ENCODE measurements at regions not wholly inside any gene's neighbourhood (a gene's known extent, or its start where the extent isn't known, plus 50 kb on each side); places are given as distances from the start of the nearest gene placed in this dataset.
"Not testable (repeated sequence)": the region's sequence is repeated elsewhere in the genome, so short reads cannot be mapped to it uniquely, and the experiment has no call there.

DNA sequence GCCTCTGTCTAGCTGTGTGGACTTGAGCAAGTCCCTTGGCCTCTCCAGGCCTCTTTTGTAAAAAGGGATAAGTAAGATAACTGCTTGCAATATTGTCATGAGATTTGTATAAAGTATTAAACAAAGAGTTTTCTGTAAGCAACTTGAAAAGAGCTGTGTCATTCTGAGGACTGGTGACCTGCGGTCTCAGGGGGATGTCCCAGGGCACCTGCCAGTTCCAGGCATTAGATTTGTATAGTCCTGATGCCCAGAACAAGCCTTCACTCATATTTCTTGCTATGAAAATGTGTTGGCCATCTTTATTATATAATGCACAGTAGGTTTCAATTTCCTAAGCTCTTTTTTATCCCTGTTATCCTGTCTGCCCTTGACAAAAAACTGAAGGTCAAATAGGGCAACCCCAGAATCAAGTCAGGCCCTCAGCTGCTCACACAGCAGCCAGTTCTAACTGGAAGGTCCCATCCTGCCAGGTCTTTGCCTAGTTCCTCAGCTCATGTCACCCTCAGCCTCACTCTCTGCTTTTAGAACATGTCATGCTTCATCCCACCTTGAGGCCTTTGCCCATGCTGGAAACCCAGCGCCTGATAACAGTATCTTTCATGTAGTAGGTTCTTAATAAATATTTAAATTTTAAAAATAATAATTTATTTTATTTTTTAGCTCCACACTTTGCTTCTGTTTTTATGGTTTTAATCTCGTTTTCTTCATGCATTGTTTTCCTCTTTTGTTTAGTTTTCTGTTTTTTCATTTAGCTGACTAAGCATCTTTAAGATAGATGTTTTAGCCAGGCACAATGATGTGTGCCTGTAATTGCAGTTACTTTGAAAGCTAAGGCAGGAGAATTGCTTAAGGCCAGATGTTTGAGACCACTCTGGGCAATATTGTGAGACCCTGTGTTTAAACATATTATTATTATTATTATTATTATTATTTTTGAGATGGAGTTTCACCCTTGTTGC, 87.5 kb upstream of the ZNF92 start:
- H3K4me1 ChIP-seq (ENCODE audit: insufficient read depth, low read length, poor library complexity, severe bottlenecking) = no peaks in the 10 kb centered on the region
- no peaks in the 10 kb centered on the region for H3K79me2 ChIP-seq (ENCODE audit: insufficient read depth, low read length)
- no peaks in the 10 kb centered on the region for H3K9me2 ChIP-seq (replicated peaks; ENCODE audit: low read depth, low read length)
- no peaks in the 10 kb centered on the region for H4K20me1 ChIP-seq (ENCODE audit: insufficient read depth, low read length, poor library complexity, severe bottlenecking)
- H3K9me3 ChIP-seq (ENCODE audit: insufficient read depth, low read depth, low read length) = no peaks in the 10 kb centered on the region
- no peak overlapping the region for H2AFZ ChIP-seq (ENCODE audit: low read length)
- H3K27me3 ChIP-seq (ENCODE audit: insufficient read depth, low read length, poor library complexity, severe bottlenecking) = no peaks in the 10 kb centered on the region
- TF ChIP-seq, protein P1, sequence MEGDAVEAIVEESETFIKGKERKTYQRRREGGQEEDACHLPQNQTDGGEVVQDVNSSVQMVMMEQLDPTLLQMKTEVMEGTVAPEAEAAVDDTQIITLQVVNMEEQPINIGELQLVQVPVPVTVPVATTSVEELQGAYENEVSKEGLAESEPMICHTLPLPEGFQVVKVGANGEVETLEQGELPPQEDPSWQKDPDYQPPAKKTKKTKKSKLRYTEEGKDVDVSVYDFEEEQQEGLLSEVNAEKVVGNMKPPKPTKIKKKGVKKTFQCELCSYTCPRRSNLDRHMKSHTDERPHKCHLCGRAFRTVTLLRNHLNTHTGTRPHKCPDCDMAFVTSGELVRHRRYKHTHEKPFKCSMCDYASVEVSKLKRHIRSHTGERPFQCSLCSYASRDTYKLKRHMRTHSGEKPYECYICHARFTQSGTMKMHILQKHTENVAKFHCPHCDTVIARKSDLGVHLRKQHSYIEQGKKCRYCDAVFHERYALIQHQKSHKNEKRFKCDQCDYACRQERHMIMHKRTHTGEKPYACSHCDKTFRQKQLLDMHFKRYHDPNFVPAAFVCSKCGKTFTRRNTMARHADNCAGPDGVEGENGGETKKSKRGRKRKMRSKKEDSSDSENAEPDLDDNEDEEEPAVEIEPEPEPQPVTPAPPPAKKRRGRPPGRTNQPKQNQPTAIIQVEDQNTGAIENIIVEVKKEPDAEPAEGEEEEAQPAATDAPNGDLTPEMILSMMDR (conservative IDR thresholded peaks at IDR 0.05; ENCODE audit: low read length) = no peak
- TF ChIP-seq EZH2phosphoT487 (IDR thresholded peaks at IDR 0.05; ENCODE audit: borderline replicate concordance) = no peak
- no peak overlapping the region for H3K9ac ChIP-seq (ENCODE audit: low read depth, low read length, poor library complexity, severe bottlenecking)
- no peaks in the 10 kb centered on the region for H3K36me3 ChIP-seq (ENCODE audit: insufficient read depth, low read length)
- no peak overlapping the region for H3K4me3 ChIP-seq (ENCODE audit: low read length, poor library complexity, severe bottlenecking)
- no peak overlapping the region for H3K4me2 ChIP-seq (ENCODE audit: low read depth, low read length, poor library complexity, severe bottlenecking)
- H3F3A ChIP-seq (ENCODE audit: low read depth) = no peaks in the 10 kb centered on the region

GRCh38 chr7:65285241-65285640, 88.4 kb upstream of the ZNF92 start:
- not testable (repeated sequence) for H3F3A ChIP-seq (ENCODE audit: low read depth); H3K36me3 ChIP-seq (ENCODE audit: insufficient read depth, low read length); H3K4me3 ChIP-seq (ENCODE audit: low read length, poor library complexity, severe bottlenecking); H3K9ac ChIP-seq (ENCODE audit: low read depth, low read length, poor library complexity, severe bottlenecking); H3K4me2 ChIP-seq (ENCODE audit: low read depth, low read length, poor library complexity, severe bottlenecking); H3K9me2 ChIP-seq (replicated peaks; ENCODE audit: low read depth, low read length); H3K79me2 ChIP-seq (ENCODE audit: insufficient read depth, low read length); H2AFZ ChIP-seq (ENCODE audit: low read length); H3K27me3 ChIP-seq (ENCODE audit: insufficient read depth, low read length, poor library complexity, severe bottlenecking); H4K20me1 ChIP-seq (ENCODE audit: insufficient read depth, low read length, poor library complexity, severe bottlenecking); H3K4me1 ChIP-seq (ENCODE audit: insufficient read depth, low read length, poor library complexity, severe bottlenecking); H3K9me3 ChIP-seq (ENCODE audit: insufficient read depth, low read depth, low read length)

GRCh38 chr7:65279795-65280194, 93.9 kb upstream of the ZNF92 start:
- Histone ChIP-seq H3K9me2 (replicated peaks; ENCODE audit: low read depth, low read length) (no peaks in the 10 kb centered on the region), H3K36me3 (ENCODE audit: insufficient read depth, low read length) (no peaks in the 10 kb centered on the region), H3F3A (ENCODE audit: low read depth) (no peaks in the 10 kb centered on the region), H3K4me3 (ENCODE audit: low read length, poor library complexity, severe bottlenecking) (no peak overlapping the region), H3K79me2 (ENCODE audit: insufficient read depth, low read length) (no peaks in the 10 kb centered on the region), H3K9me3 (ENCODE audit: insufficient read depth, low read depth, low read length) (0 out of 2 replicates have a peak, but pooled peaks cover 1% of the 10 kb centered on the region), H3K4me1 (ENCODE audit: insufficient read depth, low read length, poor library complexity, severe bottlenecking) (no peaks in the 10 kb centered on the region), H3K4me2 (ENCODE audit: low read depth, low read length, poor library complexity, severe bottlenecking) (no peak overlapping the region), H2AFZ (ENCODE audit: low read length) (no peak overlapping the region), H3K9ac (ENCODE audit: low read depth, low read length, poor library complexity, severe bottlenecking) (no peak overlapping the region), H3K27me3 (ENCODE audit: insufficient read depth, low read length, poor library complexity, severe bottlenecking) (no peaks in the 10 kb centered on the region), H4K20me1 (ENCODE audit: insufficient read depth, low read length, poor library complexity, severe bottlenecking) (no peaks in the 10 kb centered on the region)
- TF ChIP-seq, protein P1 (conservative IDR thresholded peaks at IDR 0.05; ENCODE audit: low read length) = no peak
- TF ChIP-seq EZH2phosphoT487 (IDR thresholded peaks at IDR 0.05; ENCODE audit: borderline replicate concordance) = no peak
